ENCODE measurements at regions not wholly inside any gene's neighbourhood (a gene's known extent, or its start where the extent isn't known, plus 50 kb on each side); places are given as distances from the start of the nearest gene placed in this dataset.

DNA sequence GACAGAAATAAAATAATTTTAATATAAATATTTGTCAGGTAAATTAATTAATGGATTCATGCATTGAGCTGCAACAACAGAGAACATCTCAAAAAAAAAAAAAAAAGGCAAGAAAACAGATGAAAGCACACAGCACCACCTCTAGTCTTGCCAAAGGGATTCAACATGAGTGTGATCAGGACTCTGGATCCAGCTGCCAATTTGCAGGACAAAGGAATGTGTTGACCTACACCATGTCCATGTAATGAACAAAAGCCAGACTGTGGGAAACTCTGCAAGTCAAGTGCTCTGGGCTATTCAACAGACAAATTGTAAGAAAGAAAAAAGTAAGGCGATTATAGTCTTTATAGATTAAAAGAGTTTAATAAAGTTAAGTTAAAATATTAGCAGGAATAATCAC lies 769.3 kb downstream of the TLR4 start (continued):
- TF ChIP-seq, protein P1, sequence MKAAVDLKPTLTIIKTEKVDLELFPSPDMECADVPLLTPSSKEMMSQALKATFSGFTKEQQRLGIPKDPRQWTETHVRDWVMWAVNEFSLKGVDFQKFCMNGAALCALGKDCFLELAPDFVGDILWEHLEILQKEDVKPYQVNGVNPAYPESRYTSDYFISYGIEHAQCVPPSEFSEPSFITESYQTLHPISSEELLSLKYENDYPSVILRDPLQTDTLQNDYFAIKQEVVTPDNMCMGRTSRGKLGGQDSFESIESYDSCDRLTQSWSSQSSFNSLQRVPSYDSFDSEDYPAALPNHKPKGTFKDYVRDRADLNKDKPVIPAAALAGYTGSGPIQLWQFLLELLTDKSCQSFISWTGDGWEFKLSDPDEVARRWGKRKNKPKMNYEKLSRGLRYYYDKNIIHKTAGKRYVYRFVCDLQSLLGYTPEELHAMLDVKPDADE (IDR thresholded peaks at IDR 0.05): no peak
- TF ChIP-seq, protein P2, sequence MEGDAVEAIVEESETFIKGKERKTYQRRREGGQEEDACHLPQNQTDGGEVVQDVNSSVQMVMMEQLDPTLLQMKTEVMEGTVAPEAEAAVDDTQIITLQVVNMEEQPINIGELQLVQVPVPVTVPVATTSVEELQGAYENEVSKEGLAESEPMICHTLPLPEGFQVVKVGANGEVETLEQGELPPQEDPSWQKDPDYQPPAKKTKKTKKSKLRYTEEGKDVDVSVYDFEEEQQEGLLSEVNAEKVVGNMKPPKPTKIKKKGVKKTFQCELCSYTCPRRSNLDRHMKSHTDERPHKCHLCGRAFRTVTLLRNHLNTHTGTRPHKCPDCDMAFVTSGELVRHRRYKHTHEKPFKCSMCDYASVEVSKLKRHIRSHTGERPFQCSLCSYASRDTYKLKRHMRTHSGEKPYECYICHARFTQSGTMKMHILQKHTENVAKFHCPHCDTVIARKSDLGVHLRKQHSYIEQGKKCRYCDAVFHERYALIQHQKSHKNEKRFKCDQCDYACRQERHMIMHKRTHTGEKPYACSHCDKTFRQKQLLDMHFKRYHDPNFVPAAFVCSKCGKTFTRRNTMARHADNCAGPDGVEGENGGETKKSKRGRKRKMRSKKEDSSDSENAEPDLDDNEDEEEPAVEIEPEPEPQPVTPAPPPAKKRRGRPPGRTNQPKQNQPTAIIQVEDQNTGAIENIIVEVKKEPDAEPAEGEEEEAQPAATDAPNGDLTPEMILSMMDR (conservative IDR thresholded peaks at IDR 0.05; ENCODE audit: low read depth in 2 of 2): peak in 1 of 2 experiments; percentile 8; a peak in 1 of 4 replicates
- TF ChIP-seq POLR2AphosphoS5 (IDR thresholded peaks at IDR 0.05; ENCODE audit: low read depth): no peak

DNA sequence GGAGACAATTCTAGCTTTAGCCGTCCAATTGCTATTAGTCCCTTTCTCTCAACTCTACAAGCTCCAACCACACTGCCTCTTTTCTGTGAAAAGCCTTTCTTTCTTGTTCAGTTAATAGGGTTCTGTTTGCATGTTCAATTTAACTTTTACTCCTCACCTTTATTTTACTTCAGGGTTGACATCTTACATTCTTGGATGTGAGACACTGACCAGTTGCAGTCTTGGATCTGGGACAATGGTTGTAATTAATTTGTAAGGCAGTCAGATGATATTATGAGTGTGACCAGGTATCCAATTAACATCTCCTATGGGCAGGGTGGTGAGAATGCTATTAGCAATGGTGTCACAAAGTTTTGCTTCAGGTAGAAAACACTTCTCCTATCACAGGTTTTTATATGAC lies 774.5 kb downstream of the TLR4 start:
- H2AFZ ChIP-seq: no peak overlapping the region
- no peaks in the 10 kb centered on the region for H3F3A ChIP-seq (replicated peaks; ENCODE audit: low read depth)
- no peak overlapping the region for H3K27ac ChIP-seq (ENCODE audit: low read depth)
- TF ChIP-seq CREB1 (CRISPR knock-in tag; IDR thresholded peaks at IDR 0.05; ENCODE audit: low read depth): no peak
- TF ChIP-seq, protein P3, sequence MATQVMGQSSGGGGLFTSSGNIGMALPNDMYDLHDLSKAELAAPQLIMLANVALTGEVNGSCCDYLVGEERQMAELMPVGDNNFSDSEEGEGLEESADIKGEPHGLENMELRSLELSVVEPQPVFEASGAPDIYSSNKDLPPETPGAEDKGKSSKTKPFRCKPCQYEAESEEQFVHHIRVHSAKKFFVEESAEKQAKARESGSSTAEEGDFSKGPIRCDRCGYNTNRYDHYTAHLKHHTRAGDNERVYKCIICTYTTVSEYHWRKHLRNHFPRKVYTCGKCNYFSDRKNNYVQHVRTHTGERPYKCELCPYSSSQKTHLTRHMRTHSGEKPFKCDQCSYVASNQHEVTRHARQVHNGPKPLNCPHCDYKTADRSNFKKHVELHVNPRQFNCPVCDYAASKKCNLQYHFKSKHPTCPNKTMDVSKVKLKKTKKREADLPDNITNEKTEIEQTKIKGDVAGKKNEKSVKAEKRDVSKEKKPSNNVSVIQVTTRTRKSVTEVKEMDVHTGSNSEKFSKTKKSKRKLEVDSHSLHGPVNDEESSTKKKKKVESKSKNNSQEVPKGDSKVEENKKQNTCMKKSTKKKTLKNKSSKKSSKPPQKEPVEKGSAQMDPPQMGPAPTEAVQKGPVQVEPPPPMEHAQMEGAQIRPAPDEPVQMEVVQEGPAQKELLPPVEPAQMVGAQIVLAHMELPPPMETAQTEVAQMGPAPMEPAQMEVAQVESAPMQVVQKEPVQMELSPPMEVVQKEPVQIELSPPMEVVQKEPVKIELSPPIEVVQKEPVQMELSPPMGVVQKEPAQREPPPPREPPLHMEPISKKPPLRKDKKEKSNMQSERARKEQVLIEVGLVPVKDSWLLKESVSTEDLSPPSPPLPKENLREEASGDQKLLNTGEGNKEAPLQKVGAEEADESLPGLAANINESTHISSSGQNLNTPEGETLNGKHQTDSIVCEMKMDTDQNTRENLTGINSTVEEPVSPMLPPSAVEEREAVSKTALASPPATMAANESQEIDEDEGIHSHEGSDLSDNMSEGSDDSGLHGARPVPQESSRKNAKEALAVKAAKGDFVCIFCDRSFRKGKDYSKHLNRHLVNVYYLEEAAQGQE (IDR thresholded peaks at IDR 0.05; ENCODE audit: unreplicated experiment): no peak
- TF ChIP-seq, protein P1 (IDR thresholded peaks at IDR 0.05): no peak
- TF ChIP-seq, protein P4, sequence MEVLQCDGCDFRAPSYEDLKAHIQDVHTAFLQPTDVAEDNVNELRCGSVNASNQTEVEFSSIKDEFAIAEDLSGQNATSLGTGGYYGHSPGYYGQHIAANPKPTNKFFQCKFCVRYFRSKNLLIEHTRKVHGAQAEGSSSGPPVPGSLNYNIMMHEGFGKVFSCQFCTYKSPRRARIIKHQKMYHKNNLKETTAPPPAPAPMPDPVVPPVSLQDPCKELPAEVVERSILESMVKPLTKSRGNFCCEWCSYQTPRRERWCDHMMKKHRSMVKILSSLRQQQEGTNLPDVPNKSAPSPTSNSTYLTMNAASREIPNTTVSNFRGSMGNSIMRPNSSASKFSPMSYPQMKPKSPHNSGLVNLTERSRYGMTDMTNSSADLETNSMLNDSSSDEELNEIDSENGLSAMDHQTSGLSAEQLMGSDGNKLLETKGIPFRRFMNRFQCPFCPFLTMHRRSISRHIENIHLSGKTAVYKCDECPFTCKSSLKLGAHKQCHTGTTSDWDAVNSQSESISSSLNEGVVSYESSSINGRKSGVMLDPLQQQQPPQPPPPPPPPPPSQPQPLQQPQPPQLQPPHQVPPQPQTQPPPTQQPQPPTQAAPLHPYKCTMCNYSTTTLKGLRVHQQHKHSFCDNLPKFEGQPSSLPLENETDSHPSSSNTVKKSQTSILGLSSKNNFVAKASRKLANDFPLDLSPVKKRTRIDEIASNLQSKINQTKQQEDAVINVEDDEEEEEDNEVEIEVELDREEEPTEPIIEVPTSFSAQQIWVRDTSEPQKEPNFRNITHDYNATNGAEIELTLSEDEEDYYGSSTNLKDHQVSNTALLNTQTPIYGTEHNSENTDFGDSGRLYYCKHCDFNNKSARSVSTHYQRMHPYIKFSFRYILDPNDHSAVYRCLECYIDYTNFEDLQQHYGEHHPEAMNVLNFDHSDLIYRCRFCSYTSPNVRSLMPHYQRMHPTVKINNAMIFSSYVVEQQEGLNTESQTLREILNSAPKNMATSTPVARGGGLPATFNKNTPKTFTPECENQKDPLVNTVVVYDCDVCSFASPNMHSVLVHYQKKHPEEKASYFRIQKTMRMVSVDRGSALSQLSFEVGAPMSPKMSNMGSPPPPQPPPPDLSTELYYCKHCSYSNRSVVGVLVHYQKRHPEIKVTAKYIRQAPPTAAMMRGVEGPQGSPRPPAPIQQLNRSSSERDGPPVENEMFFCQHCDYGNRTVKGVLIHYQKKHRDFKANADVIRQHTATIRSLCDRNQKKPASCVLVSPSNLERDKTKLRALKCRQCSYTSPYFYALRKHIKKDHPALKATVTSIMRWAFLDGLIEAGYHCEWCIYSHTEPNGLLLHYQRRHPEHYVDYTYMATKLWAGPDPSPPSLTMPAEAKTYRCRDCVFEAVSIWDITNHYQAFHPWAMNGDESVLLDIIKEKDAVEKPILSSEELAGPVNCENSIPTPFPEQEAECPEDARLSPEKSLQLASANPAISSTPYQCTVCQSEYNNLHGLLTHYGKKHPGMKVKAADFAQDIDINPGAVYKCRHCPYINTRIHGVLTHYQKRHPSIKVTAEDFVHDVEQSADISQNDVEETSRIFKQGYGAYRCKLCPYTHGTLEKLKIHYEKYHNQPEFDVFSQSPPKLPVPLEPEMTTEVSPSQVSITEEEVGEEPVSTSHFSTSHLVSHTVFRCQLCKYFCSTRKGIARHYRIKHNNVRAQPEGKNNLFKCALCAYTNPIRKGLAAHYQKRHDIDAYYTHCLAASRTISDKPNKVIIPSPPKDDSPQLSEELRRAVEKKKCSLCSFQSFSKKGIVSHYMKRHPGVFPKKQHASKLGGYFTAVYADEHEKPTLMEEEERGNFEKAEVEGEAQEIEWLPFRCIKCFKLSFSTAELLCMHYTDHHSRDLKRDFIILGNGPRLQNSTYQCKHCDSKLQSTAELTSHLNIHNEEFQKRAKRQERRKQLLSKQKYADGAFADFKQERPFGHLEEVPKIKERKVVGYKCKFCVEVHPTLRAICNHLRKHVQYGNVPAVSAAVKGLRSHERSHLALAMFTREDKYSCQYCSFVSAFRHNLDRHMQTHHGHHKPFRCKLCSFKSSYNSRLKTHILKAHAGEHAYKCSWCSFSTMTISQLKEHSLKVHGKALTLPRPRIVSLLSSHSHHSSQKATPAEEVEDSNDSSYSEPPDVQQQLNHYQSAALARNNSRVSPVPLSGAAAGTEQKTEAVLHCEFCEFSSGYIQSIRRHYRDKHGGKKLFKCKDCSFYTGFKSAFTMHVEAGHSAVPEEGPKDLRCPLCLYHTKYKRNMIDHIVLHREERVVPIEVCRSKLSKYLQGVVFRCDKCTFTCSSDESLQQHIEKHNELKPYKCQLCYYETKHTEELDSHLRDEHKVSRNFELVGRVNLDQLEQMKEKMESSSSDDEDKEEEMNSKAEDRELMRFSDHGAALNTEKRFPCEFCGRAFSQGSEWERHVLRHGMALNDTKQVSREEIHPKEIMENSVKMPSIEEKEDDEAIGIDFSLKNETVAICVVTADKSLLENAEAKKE (CRISPR knock-in tag; IDR thresholded peaks at IDR 0.05): no peak
- no peak for TF ChIP-seq STAT1 (IDR thresholded peaks at IDR 0.05; ENCODE audit: unreplicated experiment)
- no peak for TF ChIP-seq ZNF114 (CRISPR knock-in tag; IDR thresholded peaks at IDR 0.05)
- Mint-ChIP-seq H3K4me1 (peaks cover 3% of the 10 kb centered on the region; the same call in 2 of the 3 replicates), H3K36me3 (ENCODE audit: low read depth) (no peaks in the 10 kb centered on the region), H3K9me3 (peaks cover 47% of the 10 kb centered on the region), H3K4me3 (no peak overlapping the region), H3K27ac (no peak overlapping the region), H3K27me3 (ENCODE audit: insufficient read depth, low read depth, poor library complexity) (peaks cover 2% of the 10 kb centered on the region)
- no peaks in the 10 kb centered on the region for H3K79me2 ChIP-seq (replicated peaks; ENCODE audit: insufficient read depth)
- H3K27me3 ChIP-seq (ENCODE audit: insufficient read depth): no peaks in the 10 kb centered on the region
- ATAC-seq (no peak), DNase-seq (ENCODE audit: low spot score) (no peak)
- 0 out of 2 replicates have a peak, but pooled peaks cover 4% of the 10 kb centered on the region for H3K4me1 ChIP-seq (ENCODE audit: insufficient read depth)
- H3K4me2 ChIP-seq: no peak overlapping the region
- no peak overlapping the region for H3K4me3 ChIP-seq
- H3K9me2 ChIP-seq (ENCODE audit: insufficient read depth): no peaks in the 10 kb centered on the region
- H4K20me1 ChIP-seq (replicated peaks; ENCODE audit: insufficient read depth): no peaks in the 10 kb centered on the region
- no peaks in the 10 kb centered on the region for H3K36me3 ChIP-seq (ENCODE audit: insufficient read depth)

Data from GM23338 (cell line).